H9 (cell line): ENCODE measurements at regions not wholly inside any gene's neighbourhood (a gene's known extent, or its start where the extent isn't known, plus 50 kb on each side); places are given as distances from the start of the nearest gene placed in this dataset.

Experiments
- DNase-seq: peaks from one replicate; pipeline ENCODE4 v3.0.0-alpha.2; 2017
- H2AFZ ChIP-seq: one replicate; pipeline ENCODE4 v1.6.1; 2013; ENCODE audit warnings: mild to moderate bottlenecking, low read length, control low read depth, moderate library complexity
- H2AK5ac ChIP-seq: 2 replicates; pipeline ENCODE4 v1.6.1; 2013; ENCODE audit warnings: low read length, control low read depth, mixed read lengths; ENCODE audit not compliant: insufficient read length
- H2BK120ac ChIP-seq: one replicate; pipeline ENCODE4 v1.6.1; 2013; ENCODE audit warnings: low read depth, mild to moderate bottlenecking, low read length, control low read depth, inconsistent platforms; ENCODE audit not compliant: poor library complexity, severe bottlenecking
- H2BK12ac ChIP-seq: 2 replicates; pipeline ENCODE4 v1.6.1; 2013; ENCODE audit warnings: low read length, control low read depth, mixed read lengths, low read depth; ENCODE audit not compliant: insufficient read length
- H2BK15ac ChIP-seq: 2 replicates; pipeline ENCODE4 v1.6.1; 2013; ENCODE audit warnings: low read depth, low read length, control low read depth
- H2BK20ac ChIP-seq: one replicate; pipeline ENCODE4 v1.6.1; 2013; ENCODE audit warnings: low read depth, mild to moderate bottlenecking, low read length, control low read depth, inconsistent platforms; ENCODE audit not compliant: poor library complexity, severe bottlenecking
- H2BK5ac ChIP-seq: 2 replicates; pipeline ENCODE4 v1.6.1; 2013; ENCODE audit warnings: low read length, control low read depth, mixed read lengths; ENCODE audit not compliant: insufficient read length
- H3K14ac ChIP-seq: 2 replicates; pipeline ENCODE4 v1.6.1; 2013; ENCODE audit warnings: low read length, control low read depth; ENCODE audit not compliant: insufficient read depth
- H3K18ac ChIP-seq: 2 replicates; pipeline ENCODE4 v1.6.1; 2013; ENCODE audit warnings: low read depth, mild to moderate bottlenecking, mixed read lengths, low read length, control low read depth; ENCODE audit not compliant: insufficient read length
- H3K23ac ChIP-seq: 2 replicates; pipeline ENCODE4 v1.6.1; 2013; ENCODE audit warnings: low read length, control low read depth, mixed read lengths, low read depth; ENCODE audit not compliant: insufficient read length
- H3K23me2 ChIP-seq: 2 replicates; pipeline ENCODE4 v1.6.1; 2013; ENCODE audit warnings: low read depth, mild to moderate bottlenecking, mixed read lengths, low read length, control low read depth; ENCODE audit not compliant: insufficient read length, poor library complexity, severe bottlenecking
- H3K27ac ChIP-seq: 2 replicates; pipeline ENCODE4 v1.5.1; 2013; ENCODE audit warnings: low read length, control low read depth, mixed read lengths, low read depth; ENCODE audit not compliant: insufficient read length
- H3K27me3 ChIP-seq: 2 replicates; pipeline ENCODE4 v1.6.1; 2013; ENCODE audit warnings: low read length, control low read depth, inconsistent platforms; ENCODE audit not compliant: insufficient read depth
- H3K4ac ChIP-seq: 2 replicates; pipeline ENCODE4 v1.6.1; 2013; ENCODE audit warnings: low read depth, mild to moderate bottlenecking, control low read depth, inconsistent platforms, low read length, moderate library complexity
- H3K4me1 ChIP-seq: 2 replicates; pipeline ENCODE4 v1.6.1; 2013; ENCODE audit warnings: low read length, control low read depth, inconsistent platforms; ENCODE audit not compliant: insufficient read depth
- H3K4me2 ChIP-seq: 2 replicates; pipeline ENCODE4 v1.6.1; 2013; ENCODE audit warnings: low read length, control low read depth, mixed read lengths; ENCODE audit not compliant: insufficient read length, insufficient read depth
- H3K56ac ChIP-seq: 2 replicates; pipeline ENCODE4 v1.6.1; 2013; ENCODE audit warnings: low read depth, mild to moderate bottlenecking, mixed read lengths, low read length, control low read depth; ENCODE audit not compliant: insufficient read length
- H3K79me1 ChIP-seq: 2 replicates; pipeline ENCODE4 v1.6.1; 2013; ENCODE audit warnings: low read depth, mild to moderate bottlenecking, moderate library complexity, low read length, control low read depth, inconsistent platforms; ENCODE audit not compliant: insufficient read depth, poor library complexity, severe bottlenecking
- H3K79me2 ChIP-seq: 2 replicates; pipeline ENCODE4 v1.6.1; 2013; ENCODE audit warnings: low read length, control low read depth, inconsistent platforms; ENCODE audit not compliant: insufficient read depth
- H3K9ac ChIP-seq: 2 replicates; pipeline ENCODE4 v1.6.1; 2013; ENCODE audit warnings: low read length, control low read depth, mixed read lengths; ENCODE audit not compliant: insufficient read length; ENCODE audit errors: extremely low read depth
- H3K9me3 ChIP-seq: one replicate; pipeline ENCODE4 v1.6.1; 2013; ENCODE audit warnings: low read depth, low read length, inconsistent platforms; ENCODE audit not compliant: control insufficient read depth
- H3T11ph ChIP-seq: one replicate; pipeline ENCODE4 v1.6.1; 2013; ENCODE audit warnings: mild to moderate bottlenecking, low read length, control low read depth, inconsistent platforms
- H4K20me1 ChIP-seq: one replicate; pipeline ENCODE4 v1.6.1; 2013; ENCODE audit not compliant: control insufficient read depth, insufficient read length, insufficient read depth
- H4K5ac ChIP-seq: 2 replicates; pipeline ENCODE4 v1.6.1; 2013; ENCODE audit warnings: low read depth, mild to moderate bottlenecking, mixed read lengths, low read length, control low read depth; ENCODE audit not compliant: insufficient read length
- H4K8ac ChIP-seq: replicated peaks from 2 replicates; pipeline ENCODE4 v1.6.1; 2013; ENCODE audit warnings: low read length, control low read depth, mixed read lengths, low read depth; ENCODE audit not compliant: insufficient read length
- H4K91ac ChIP-seq: 2 replicates; pipeline ENCODE4 v1.6.1; 2013; ENCODE audit warnings: low read depth, mild to moderate bottlenecking, moderate library complexity, mixed read lengths, low read length, control low read depth; ENCODE audit not compliant: insufficient read length
- H3K27ac Mint-ChIP-seq, 3 experiments: 2 replicates in 2 of 3; 3 replicates in 1 of 3; pipeline ENCODE4 v1.8.0; 2020 to 2021; ENCODE audit warnings: mixed read lengths in 3 of 3, mild to moderate bottlenecking in 1 of 3, moderate library complexity in 1 of 3
- H3K27me3 Mint-ChIP-seq: 2 replicates; pipeline ENCODE4 v1.8.0; 2021; ENCODE audit warnings: low read depth, mild to moderate bottlenecking, moderate library complexity, mixed read lengths
- H3K36me3 Mint-ChIP-seq, 3 experiments: 2 replicates in 2 of 3; 3 replicates in 1 of 3; pipeline ENCODE4 v1.8.0; 2020 to 2021; ENCODE audit warnings: low read depth in 3 of 3, mixed read lengths in 3 of 3; ENCODE audit not compliant: insufficient read depth in 1 of 3
- H3K4me1 Mint-ChIP-seq, 2 experiments: 2 replicates each; pipeline ENCODE4 v1.8.0; 2020; ENCODE audit warnings: mixed read lengths in 2 of 2
- H3K4me3 Mint-ChIP-seq, 2 experiments: 2 replicates in 1 of 2; 3 replicates in 1 of 2; pipeline ENCODE4 v1.8.0; 2020 to 2021; ENCODE audit warnings: mild to moderate bottlenecking in 2 of 2, mixed read lengths in 2 of 2, moderate library complexity in 1 of 2
- H3K9me3 Mint-ChIP-seq, 2 experiments: 2 replicates in 1 of 2; 3 replicates in 1 of 2; pipeline ENCODE4 v1.8.0; 2020; ENCODE audit warnings: mild to moderate bottlenecking in 2 of 2, mixed read lengths in 2 of 2, moderate library complexity in 1 of 2
- WGBS: extraction: QIAGEN DNeasy Blood & Tissue Kit; methylation state at CpG from one replicate; pipeline ENCODE4 v1.1.7; 2013; ENCODE audit warnings: missing lambda C conversion rate, low lambda C conversion rate, mixed read lengths; ENCODE audit not compliant: insufficient read length; ENCODE audit errors: extremely low coverage; 5-methylcytosine and 5-hydroxymethylcytosine counted together
- TF ChIP-seq, protein P1 (sequence below): fragments of 200-600 bp; sonication (generic); conservative IDR thresholded peaks from 3 replicates; pipeline ENCODE4 v1.8.0; 2021; ENCODE audit warnings: antibody characterized with exemption, mild to moderate bottlenecking

DNA sequence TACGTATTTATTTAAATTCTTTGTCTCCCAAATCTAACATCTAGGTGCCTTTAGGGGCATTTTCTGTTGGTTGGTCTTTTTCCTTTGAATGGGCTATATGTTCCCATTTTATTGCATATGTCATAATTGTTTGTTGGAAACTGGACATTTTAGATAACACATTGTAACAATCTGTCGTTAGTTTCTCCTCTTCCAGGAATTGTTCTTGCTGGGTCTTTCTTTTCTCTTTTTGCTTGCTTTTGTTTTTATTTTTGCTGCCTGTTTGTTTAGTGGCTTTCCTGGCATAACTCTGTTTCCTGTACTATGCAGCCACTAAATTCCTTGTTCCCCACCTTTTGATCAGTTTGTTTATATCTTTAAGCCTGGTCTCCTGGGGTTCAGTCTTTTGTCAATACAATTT is 244.3 kb upstream of the RTL1 start:
- Histone ChIP-seq H3K9ac (no peak overlapping the region), H3K79me1 (no peaks in the 10 kb centered on the region), H2BK120ac (no peak overlapping the region), H3K23me2 (no peaks in the 10 kb centered on the region), H3K79me2 (no peaks in the 10 kb centered on the region), H2AK5ac (no peak overlapping the region), H2BK5ac (no peak overlapping the region), H4K20me1 (peaks cover 2% of the 10 kb centered on the region), H3K56ac (no peak overlapping the region), H2AFZ (no peak overlapping the region), H3K18ac (no peak overlapping the region), H4K8ac (no peak overlapping the region), H3K4me1 (no peaks in the 10 kb centered on the region), H3K9me3 (no peaks in the 10 kb centered on the region), H3K4ac (no peak overlapping the region), H2BK15ac (no peak overlapping the region), H4K91ac (no peak overlapping the region), H3T11ph (no peak overlapping the region), H3K27me3 (no peaks in the 10 kb centered on the region), H2BK12ac (no peak overlapping the region), H3K14ac (no peak overlapping the region), H3K23ac (no peak overlapping the region), H2BK20ac (no peak overlapping the region), H3K27ac (no peak overlapping the region), H3K4me2 (no peak overlapping the region), H4K5ac (no peak overlapping the region)
- H3K4me3 Mint-ChIP-seq = no peak overlapping the region
- peaks cover 0 to 13% (median 5%) of the 10 kb centered on the region in 3 experiments; a peak in 3 of 7 replicates for H3K36me3 Mint-ChIP-seq
- H3K27ac Mint-ChIP-seq = no peak overlapping the region
- peaks cover 18 to 33% of the 10 kb centered on the region in 2 experiments for H3K4me1 Mint-ChIP-seq
- H3K9me3 Mint-ChIP-seq = peaks cover 25 to 30% of the 10 kb centered on the region in 2 experiments
- TF ChIP-seq, protein P1, sequence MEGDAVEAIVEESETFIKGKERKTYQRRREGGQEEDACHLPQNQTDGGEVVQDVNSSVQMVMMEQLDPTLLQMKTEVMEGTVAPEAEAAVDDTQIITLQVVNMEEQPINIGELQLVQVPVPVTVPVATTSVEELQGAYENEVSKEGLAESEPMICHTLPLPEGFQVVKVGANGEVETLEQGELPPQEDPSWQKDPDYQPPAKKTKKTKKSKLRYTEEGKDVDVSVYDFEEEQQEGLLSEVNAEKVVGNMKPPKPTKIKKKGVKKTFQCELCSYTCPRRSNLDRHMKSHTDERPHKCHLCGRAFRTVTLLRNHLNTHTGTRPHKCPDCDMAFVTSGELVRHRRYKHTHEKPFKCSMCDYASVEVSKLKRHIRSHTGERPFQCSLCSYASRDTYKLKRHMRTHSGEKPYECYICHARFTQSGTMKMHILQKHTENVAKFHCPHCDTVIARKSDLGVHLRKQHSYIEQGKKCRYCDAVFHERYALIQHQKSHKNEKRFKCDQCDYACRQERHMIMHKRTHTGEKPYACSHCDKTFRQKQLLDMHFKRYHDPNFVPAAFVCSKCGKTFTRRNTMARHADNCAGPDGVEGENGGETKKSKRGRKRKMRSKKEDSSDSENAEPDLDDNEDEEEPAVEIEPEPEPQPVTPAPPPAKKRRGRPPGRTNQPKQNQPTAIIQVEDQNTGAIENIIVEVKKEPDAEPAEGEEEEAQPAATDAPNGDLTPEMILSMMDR = no peak
- H3K27me3 Mint-ChIP-seq = peaks cover 4% of the 10 kb centered on the region
- no CpG with 5 or more reads among the region's 2 CpGs for WGBS
- no peak for DNase-seq
